Esophagus squamous epithelium (tissue), 4 donors: ENCODE measurements at regions not wholly inside any gene's neighbourhood (a gene's known extent, or its start where the extent isn't known, plus 50 kb on each side); places are given as distances from the start of the nearest gene placed in this dataset.

Experiments
- CTCF ChIP-seq, 6 experiments: fragments of 450-650 bp in 4 of 6; fragments of 200-600 bp in 2 of 6; sonication (generic) in 2 of 6; IDR thresholded peaks; one replicate each; pipeline ENCODE4 v1.5.1; 2016 to 2019; ENCODE audit warnings: antibody characterized with exemption in 6 of 6, mild to moderate bottlenecking in 4 of 6, moderate library complexity in 4 of 6
- POLR2A ChIP-seq, 4 donors: fragments of 450-650 bp; IDR thresholded peaks; one replicate each; pipeline ENCODE4 v1.6.1; 2017; ENCODE audit warnings: antibody characterized with exemption in 4 of 4, mild to moderate bottlenecking in 4 of 4, moderate library complexity in 3 of 4

DNA sequence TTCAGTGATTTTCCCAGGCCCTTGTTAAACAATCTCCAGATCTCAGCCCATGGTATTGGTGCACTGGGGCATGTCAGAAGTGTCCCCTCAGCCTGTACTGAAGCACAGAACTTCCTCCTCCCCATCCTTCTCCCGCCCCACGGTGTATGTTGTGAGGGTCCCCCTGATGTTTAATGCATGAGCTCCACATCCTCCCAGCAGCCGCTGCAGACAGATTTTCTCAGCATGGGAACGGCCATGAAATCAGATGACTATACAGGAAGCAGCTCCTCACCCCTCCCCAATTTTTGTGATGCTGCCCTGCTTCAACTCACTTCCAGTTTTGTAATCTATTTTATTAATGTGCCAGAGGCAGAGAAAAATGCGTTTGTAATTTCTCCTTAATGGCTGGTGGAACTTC lies 406.0 kb downstream of the MIAT start:
- TF ChIP-seq CTCF (IDR thresholded peaks at IDR 0.05) (no peak), POLR2A (IDR thresholded peaks at IDR 0.05) (no peak)
